ENCODE measurements at regions not wholly inside any gene's neighbourhood (a gene's known extent, or its start where the extent isn't known, plus 50 kb on each side); places are given as distances from the start of the nearest gene placed in this dataset.

DNA sequence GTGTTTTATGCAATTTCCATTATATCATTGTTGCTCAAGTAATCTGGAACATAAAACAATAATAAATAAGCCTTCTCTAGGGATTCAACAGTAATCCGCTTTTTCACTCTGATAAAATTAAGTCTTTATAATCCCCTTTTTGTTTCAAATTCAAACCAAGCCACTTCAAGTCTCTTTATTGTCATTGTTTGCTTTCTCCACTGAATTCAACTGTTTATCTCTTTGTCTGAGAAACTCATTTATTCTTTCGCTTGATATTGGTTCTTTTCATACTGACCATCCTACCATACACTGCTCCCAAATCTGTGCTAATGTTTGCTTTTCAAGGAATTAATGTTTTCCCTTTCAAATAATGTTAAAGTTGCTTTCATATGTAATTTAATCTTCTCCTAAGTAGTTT, 550.4 kb upstream of the PCDH15 start:
- TF ChIP-seq TAF1 (IDR thresholded peaks at IDR 0.05; ENCODE audit: borderline replicate concordance, insufficient read depth, low read length) = no peak
- no peak for TF ChIP-seq POLR2AphosphoS5 (IDR thresholded peaks at IDR 0.05; ENCODE audit: low read depth, low read length)
- TF ChIP-seq, protein P1, sequence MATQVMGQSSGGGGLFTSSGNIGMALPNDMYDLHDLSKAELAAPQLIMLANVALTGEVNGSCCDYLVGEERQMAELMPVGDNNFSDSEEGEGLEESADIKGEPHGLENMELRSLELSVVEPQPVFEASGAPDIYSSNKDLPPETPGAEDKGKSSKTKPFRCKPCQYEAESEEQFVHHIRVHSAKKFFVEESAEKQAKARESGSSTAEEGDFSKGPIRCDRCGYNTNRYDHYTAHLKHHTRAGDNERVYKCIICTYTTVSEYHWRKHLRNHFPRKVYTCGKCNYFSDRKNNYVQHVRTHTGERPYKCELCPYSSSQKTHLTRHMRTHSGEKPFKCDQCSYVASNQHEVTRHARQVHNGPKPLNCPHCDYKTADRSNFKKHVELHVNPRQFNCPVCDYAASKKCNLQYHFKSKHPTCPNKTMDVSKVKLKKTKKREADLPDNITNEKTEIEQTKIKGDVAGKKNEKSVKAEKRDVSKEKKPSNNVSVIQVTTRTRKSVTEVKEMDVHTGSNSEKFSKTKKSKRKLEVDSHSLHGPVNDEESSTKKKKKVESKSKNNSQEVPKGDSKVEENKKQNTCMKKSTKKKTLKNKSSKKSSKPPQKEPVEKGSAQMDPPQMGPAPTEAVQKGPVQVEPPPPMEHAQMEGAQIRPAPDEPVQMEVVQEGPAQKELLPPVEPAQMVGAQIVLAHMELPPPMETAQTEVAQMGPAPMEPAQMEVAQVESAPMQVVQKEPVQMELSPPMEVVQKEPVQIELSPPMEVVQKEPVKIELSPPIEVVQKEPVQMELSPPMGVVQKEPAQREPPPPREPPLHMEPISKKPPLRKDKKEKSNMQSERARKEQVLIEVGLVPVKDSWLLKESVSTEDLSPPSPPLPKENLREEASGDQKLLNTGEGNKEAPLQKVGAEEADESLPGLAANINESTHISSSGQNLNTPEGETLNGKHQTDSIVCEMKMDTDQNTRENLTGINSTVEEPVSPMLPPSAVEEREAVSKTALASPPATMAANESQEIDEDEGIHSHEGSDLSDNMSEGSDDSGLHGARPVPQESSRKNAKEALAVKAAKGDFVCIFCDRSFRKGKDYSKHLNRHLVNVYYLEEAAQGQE (IDR thresholded peaks at IDR 0.05; ENCODE audit: insufficient read depth in 1 of 2, low read depth in 2 of 2, low read length in 2 of 2) = no peak
- TF ChIP-seq FOXP2 (optimal IDR thresholded peaks at IDR 0.05; ENCODE audit: borderline replicate concordance, extremely low read depth, extremely low read length, insufficient read depth) = no peak

DNA sequence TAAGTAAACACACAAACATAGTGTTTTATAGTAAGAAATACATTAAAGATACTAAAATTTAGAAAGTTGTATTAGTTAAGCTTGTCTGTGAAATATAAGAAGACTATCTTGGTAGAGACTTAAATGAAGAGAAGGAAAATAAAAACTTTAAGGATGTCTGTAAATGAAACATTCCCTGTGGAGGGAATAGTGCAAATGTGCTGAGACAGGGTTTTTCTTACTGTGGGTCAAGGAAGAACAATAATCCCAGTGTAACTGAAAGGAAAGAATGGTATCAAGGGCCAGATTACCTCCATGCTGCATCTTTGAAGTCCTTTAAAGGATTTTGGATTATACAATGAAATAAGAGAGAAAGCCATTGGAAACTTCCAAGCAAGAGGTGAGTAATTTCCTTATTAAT, 547.5 kb upstream of the PCDH15 start:
- TF ChIP-seq, protein P1 (IDR thresholded peaks at IDR 0.05; ENCODE audit: insufficient read depth in 1 of 2, low read depth in 2 of 2, low read length in 2 of 2) = no peak
- TF ChIP-seq TAF1 (IDR thresholded peaks at IDR 0.05; ENCODE audit: borderline replicate concordance, insufficient read depth, low read length) (no peak), POLR2AphosphoS5 (IDR thresholded peaks at IDR 0.05; ENCODE audit: low read depth, low read length) (no peak), SIN3A (IDR thresholded peaks at IDR 0.05; ENCODE audit: borderline replicate concordance, insufficient read depth, low read length) (no peak), FOXP2 (optimal IDR thresholded peaks at IDR 0.05; ENCODE audit: borderline replicate concordance, extremely low read depth, extremely low read length, insufficient read depth) (no peak)

DNA sequence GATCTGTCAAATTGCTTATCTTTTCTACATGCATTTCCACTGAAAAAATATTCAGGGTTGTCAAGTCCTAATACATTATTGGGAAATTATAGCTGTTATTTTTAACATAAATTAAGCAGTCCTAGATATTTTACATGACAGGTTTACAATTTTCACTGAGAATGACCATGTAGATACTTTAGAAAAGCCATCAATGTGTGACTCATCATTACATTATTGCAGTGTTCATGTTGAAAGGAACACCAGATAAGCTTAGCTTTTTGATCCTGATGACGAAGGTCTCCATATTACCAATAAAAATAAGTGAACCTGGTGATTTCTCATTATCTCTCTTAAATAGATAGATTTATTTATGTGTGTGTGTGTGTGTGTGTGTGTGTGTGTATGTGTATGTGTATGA, 529.5 kb upstream of the PCDH15 start:
- no peak for TF ChIP-seq SIN3A (IDR thresholded peaks at IDR 0.05; ENCODE audit: borderline replicate concordance, insufficient read depth, low read length)
- TF ChIP-seq POLR2AphosphoS5 (IDR thresholded peaks at IDR 0.05; ENCODE audit: low read depth, low read length) = no peak
- TF ChIP-seq, protein P1 (IDR thresholded peaks at IDR 0.05; ENCODE audit: insufficient read depth in 1 of 2, low read depth in 2 of 2, low read length in 2 of 2) = no peak
- TF ChIP-seq FOXP2 (optimal IDR thresholded peaks at IDR 0.05; ENCODE audit: borderline replicate concordance, extremely low read depth, extremely low read length, insufficient read depth) = no peak
- TF ChIP-seq TAF1 (IDR thresholded peaks at IDR 0.05; ENCODE audit: borderline replicate concordance, insufficient read depth, low read length) = no peak

DNA sequence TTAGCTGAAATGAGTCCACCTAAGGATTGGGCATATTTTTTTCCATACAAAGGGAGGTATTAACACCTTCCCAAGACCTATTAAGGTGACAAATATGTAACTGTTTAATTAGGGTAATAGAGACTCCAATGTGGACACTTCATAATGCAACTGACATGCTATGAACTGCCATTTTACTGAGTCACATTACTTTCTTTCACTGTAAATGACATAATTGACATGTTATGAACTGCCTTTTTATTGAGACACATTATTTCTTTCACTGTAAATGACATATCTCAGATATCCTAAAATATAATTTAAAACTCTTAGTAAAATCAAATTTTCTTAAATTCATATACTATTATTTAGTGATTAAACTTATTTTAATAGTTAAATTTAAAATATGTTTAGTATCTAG, 528.8 kb upstream of the PCDH15 start:
- no peak for TF ChIP-seq FOXP2 (optimal IDR thresholded peaks at IDR 0.05; ENCODE audit: borderline replicate concordance, extremely low read depth, extremely low read length, insufficient read depth)
- TF ChIP-seq, protein P1 (IDR thresholded peaks at IDR 0.05; ENCODE audit: insufficient read depth in 1 of 2, low read depth in 2 of 2, low read length in 2 of 2) = no peak
- no peak for TF ChIP-seq SIN3A (IDR thresholded peaks at IDR 0.05; ENCODE audit: borderline replicate concordance, insufficient read depth, low read length)
- no peak for TF ChIP-seq POLR2AphosphoS5 (IDR thresholded peaks at IDR 0.05; ENCODE audit: low read depth, low read length)
- no peak for TF ChIP-seq TAF1 (IDR thresholded peaks at IDR 0.05; ENCODE audit: borderline replicate concordance, insufficient read depth, low read length)

DNA sequence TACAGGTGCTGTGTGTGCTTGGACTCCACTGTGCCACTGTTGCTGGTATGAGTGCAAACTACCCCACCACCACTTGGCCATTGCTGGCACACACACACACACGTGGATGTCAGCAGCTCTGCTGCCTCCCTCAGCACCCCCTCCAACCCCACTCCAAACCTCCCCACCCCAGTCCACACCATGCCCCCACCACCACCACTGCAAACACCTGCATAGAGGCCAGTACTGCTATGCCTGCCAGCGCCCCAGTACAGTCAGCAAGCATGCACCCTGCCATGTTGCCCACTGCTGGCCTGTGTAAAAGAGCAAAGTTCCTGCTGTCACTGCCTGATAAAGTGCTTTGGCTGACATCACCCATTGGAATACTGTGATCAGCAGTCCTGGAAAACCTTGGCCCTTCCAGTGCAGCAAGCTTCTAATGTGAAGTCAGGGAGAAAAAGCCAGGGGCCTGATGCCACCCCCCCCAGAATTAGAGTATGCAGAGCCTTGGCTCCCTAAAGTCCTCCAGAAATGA, 519.2 kb upstream of the PCDH15 start:
- TF ChIP-seq, protein P1 (IDR thresholded peaks at IDR 0.05; ENCODE audit: insufficient read depth in 1 of 2, low read depth in 2 of 2, low read length in 2 of 2) = no peak
- no peak for TF ChIP-seq POLR2AphosphoS5 (IDR thresholded peaks at IDR 0.05; ENCODE audit: low read depth, low read length)
- TF ChIP-seq SIN3A (IDR thresholded peaks at IDR 0.05; ENCODE audit: borderline replicate concordance, insufficient read depth, low read length) = no peak
- TF ChIP-seq TAF1 (IDR thresholded peaks at IDR 0.05; ENCODE audit: borderline replicate concordance, insufficient read depth, low read length) = no peak
- TF ChIP-seq FOXP2 (optimal IDR thresholded peaks at IDR 0.05; ENCODE audit: borderline replicate concordance, extremely low read depth, extremely low read length, insufficient read depth) = no peak
